ENCODE measurements at regions not wholly inside any gene's neighbourhood (a gene's known extent, or its start where the extent isn't known, plus 50 kb on each side); places are given as distances from the start of the nearest gene placed in this dataset.

GRCh38 chr2:123144082-123144481, 881.0 kb upstream of the CNTNAP5 start:
- Histone ChIP-seq H3K4me1 (ENCODE audit: control insufficient read depth in 2 of 3, insufficient read depth in 2 of 3, low read depth in 1 of 3, low read length in 3 of 3) (no peaks in the 10 kb centered on the region), H3K36me3 (ENCODE audit: control insufficient read depth in 2 of 3, insufficient read depth in 3 of 3, low read length in 3 of 3) (no peaks in the 10 kb centered on the region), H3K27me3 (ENCODE audit: control insufficient read depth, insufficient read depth, low read length) (no peaks in the 10 kb centered on the region), H3K27ac (ENCODE audit: low read depth in 2 of 2, low read length in 2 of 2) (no peak overlapping the region), H3K4me3 (ENCODE audit: low read length in 3 of 3) (no peak overlapping the region), H3K9ac (ENCODE audit: low read length in 3 of 3) (no peak overlapping the region), H3K9me3 (ENCODE audit: control insufficient read depth in 2 of 3, insufficient read depth in 1 of 3, low read length in 3 of 3) (no peaks in the 10 kb centered on the region)
- intact Hi-C loops (cut with DNase I), result no loop called here
- DNase-seq (no peak), FAIRE-seq (no peak)
- TF ChIP-seq, protein P1, sequence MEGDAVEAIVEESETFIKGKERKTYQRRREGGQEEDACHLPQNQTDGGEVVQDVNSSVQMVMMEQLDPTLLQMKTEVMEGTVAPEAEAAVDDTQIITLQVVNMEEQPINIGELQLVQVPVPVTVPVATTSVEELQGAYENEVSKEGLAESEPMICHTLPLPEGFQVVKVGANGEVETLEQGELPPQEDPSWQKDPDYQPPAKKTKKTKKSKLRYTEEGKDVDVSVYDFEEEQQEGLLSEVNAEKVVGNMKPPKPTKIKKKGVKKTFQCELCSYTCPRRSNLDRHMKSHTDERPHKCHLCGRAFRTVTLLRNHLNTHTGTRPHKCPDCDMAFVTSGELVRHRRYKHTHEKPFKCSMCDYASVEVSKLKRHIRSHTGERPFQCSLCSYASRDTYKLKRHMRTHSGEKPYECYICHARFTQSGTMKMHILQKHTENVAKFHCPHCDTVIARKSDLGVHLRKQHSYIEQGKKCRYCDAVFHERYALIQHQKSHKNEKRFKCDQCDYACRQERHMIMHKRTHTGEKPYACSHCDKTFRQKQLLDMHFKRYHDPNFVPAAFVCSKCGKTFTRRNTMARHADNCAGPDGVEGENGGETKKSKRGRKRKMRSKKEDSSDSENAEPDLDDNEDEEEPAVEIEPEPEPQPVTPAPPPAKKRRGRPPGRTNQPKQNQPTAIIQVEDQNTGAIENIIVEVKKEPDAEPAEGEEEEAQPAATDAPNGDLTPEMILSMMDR (IDR thresholded peaks at IDR 0.05; ENCODE audit: borderline replicate concordance, extremely low read depth, insufficient read depth), result no peak

- H3K4me3 ChIP-seq (ENCODE audit: low read length in 3 of 3), result no peak overlapping the region
- no peaks in the 10 kb centered on the region for H3K9me3 ChIP-seq (ENCODE audit: control insufficient read depth in 2 of 3, insufficient read depth in 1 of 3, low read length in 3 of 3)
- TF ChIP-seq, protein P1 (IDR thresholded peaks at IDR 0.05; ENCODE audit: borderline replicate concordance, extremely low read depth, insufficient read depth), result no peak
- no peaks in the 10 kb centered on the region for H3K27me3 ChIP-seq (ENCODE audit: control insufficient read depth, insufficient read depth, low read length)
- FAIRE-seq (no peak), DNase-seq (no peak)
- H3K9ac ChIP-seq (ENCODE audit: low read length in 3 of 3), result no peak overlapping the region
- no peak overlapping the region for H3K27ac ChIP-seq (ENCODE audit: low read depth in 2 of 2, low read length in 2 of 2)
- no peaks in the 10 kb centered on the region for H3K36me3 ChIP-seq (ENCODE audit: control insufficient read depth in 2 of 3, insufficient read depth in 3 of 3, low read length in 3 of 3)
- intact Hi-C loops (cut with DNase I), result no loop called here
- H3K4me1 ChIP-seq (ENCODE audit: control insufficient read depth in 2 of 3, insufficient read depth in 2 of 3, low read depth in 1 of 3, low read length in 3 of 3), result no peaks in the 10 kb centered on the region
These were observed 872.0 kb upstream of the CNTNAP5 start for GRCh38 chr2:123153041-123153440.

GRCh38 chr2:123154195-123154594, 870.9 kb upstream of the CNTNAP5 start:
- no peaks in the 10 kb centered on the region for H3K4me1 ChIP-seq (ENCODE audit: control insufficient read depth in 2 of 3, insufficient read depth in 2 of 3, low read depth in 1 of 3, low read length in 3 of 3)
- H3K4me3 ChIP-seq (ENCODE audit: low read length in 3 of 3), result no peak overlapping the region
- no peaks in the 10 kb centered on the region for H3K36me3 ChIP-seq (ENCODE audit: control insufficient read depth in 2 of 3, insufficient read depth in 3 of 3, low read length in 3 of 3)
- H3K27me3 ChIP-seq (ENCODE audit: control insufficient read depth, insufficient read depth, low read length), result no peaks in the 10 kb centered on the region
- no peak for DNase-seq
- TF ChIP-seq, protein P1 (IDR thresholded peaks at IDR 0.05; ENCODE audit: borderline replicate concordance, extremely low read depth, insufficient read depth), result no peak
- no peaks in the 10 kb centered on the region for H3K9me3 ChIP-seq (ENCODE audit: control insufficient read depth in 2 of 3, insufficient read depth in 1 of 3, low read length in 3 of 3)
- H3K9ac ChIP-seq (ENCODE audit: low read length in 3 of 3), result no peak overlapping the region
- no peak overlapping the region for H3K27ac ChIP-seq (ENCODE audit: low read depth in 2 of 2, low read length in 2 of 2)
- no peak for FAIRE-seq
- intact Hi-C loops (cut with DNase I), result no loop called here

- Histone ChIP-seq H3K27me3 (ENCODE audit: control insufficient read depth, insufficient read depth, low read length) (no peaks in the 10 kb centered on the region), H3K36me3 (ENCODE audit: control insufficient read depth in 2 of 3, insufficient read depth in 3 of 3, low read length in 3 of 3) (no peaks in the 10 kb centered on the region), H3K27ac (ENCODE audit: low read depth in 2 of 2, low read length in 2 of 2) (no peak overlapping the region), H3K4me3 (ENCODE audit: low read length in 3 of 3) (no peak overlapping the region), H3K4me1 (ENCODE audit: control insufficient read depth in 2 of 3, insufficient read depth in 2 of 3, low read depth in 1 of 3, low read length in 3 of 3) (no peaks in the 10 kb centered on the region), H3K9me3 (ENCODE audit: control insufficient read depth in 2 of 3, insufficient read depth in 1 of 3, low read length in 3 of 3) (no peaks in the 10 kb centered on the region), H3K9ac (ENCODE audit: low read length in 3 of 3) (no peak overlapping the region)
- no peak for DNase-seq
- TF ChIP-seq, protein P1 (IDR thresholded peaks at IDR 0.05; ENCODE audit: borderline replicate concordance, extremely low read depth, insufficient read depth), result no peak
- intact Hi-C loops (cut with DNase I), result no loop called here
- FAIRE-seq, result no peak
These were observed 868.1 kb upstream of the CNTNAP5 start for GRCh38 chr2:123157016-123157415.
